HG03571 (cell line): ENCODE measurements at regions not wholly inside any gene's neighbourhood (a gene's known extent, or its start where the extent isn't known, plus 50 kb on each side); places are given as distances from the start of the nearest gene placed in this dataset.
A peak's percentile ranks its signal among the peaks of the same experiment; 100 is the strongest.

Experiments
- ATAC-seq: cut with Tn5 transposase; IDR thresholded peaks from one replicate; pipeline ENCODE4 v1.9.1; 2021; ENCODE audit not compliant: unreplicated experiment

- ATAC-seq = no peak
These were observed 95.9 kb upstream of the PPP2R5A start for GRCh38 chr1:212189352-212189738.

DNA sequence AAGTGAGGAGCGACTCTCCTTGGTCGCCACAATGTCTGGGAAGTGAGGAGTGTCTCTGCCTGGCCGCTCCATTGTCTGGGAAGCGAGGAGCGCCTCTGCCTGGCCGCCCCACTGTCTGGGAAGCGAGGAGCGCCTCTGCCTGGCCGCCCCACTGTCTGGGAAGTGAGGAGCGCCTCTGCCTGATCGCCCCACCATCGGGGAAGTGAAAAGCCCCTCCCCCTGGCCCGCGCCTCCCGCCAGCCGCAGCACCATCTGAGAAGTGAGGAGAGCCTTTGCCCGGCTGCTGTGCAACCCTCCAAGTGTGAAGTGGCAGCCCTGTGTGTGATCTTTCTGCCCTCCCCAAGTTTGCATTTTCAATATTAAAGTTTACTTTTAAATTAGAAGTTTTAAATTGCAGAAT is 95.0 kb upstream of the PPP2R5A start:
- no peak for ATAC-seq

DNA sequence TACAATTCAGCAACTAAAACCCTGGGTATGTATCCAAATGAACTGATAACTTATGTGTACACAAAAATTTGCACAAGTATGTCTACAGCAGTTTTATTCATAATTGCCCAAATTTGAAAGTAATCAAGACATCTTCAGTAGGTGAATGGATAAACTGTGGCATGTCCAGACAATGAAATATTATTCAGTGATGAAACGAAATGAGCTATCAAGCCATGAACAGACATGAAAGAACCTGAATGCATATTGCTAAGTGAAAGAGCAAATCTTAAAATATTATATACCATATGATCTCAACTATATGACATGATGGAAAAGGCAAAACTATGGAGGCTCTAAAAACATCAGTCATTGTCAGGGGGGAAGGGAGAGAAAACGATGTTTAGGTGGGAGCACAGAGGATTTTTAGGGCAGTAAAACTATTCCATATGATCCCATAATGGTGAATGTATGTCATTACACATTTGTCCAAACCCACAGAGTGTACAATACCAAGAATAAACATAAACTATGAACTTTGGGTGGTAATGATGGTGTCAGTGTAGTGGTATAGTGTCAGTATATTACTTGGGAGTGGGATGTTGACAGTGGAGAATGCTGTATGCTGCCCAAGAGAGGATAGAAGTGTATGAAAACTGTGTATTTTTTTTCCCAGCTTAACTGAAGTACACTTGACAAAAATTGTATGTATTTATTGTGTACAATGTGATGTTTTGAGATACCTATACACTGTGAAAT is 92.8 kb upstream of the PPP2R5A start:
- ATAC-seq = no peak

DNA sequence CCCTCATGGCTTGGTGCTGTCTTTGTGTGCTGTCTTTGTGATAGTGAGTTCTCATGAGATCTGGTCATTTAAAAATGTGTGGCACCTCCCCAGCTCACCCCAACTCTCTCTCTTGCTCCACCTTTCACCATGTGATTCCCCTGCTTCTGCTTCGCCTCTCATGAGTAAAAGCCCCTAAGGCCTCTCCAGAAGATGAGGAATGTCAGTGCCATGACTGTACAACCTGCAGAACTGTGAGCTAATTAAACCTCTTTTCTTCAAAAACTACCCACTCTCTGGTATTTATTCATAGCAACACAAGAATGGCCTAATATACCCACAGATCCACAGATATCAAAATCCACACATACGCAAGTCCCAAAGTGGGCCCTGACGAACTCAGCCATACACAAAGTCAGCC is 88.9 kb upstream of the PPP2R5A start:
- no peak for ATAC-seq

DNA sequence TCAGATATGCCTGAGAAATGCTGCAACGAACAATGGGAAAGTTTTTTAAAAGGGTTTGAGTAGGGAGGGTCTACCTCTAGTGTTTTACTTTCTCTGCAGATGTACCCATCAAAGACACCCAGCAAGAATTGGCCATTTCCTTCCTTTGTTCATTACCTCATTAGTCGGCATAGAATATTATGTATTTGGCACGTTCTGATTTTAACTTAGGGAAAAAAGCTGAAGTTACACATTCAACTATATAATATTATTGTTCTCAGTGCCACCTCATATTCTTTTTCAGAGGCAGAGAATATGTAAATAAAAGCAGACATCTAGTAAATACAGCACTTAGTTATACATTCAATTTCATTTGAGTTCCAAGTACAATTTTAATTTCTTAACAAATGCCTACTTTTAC is 83.7 kb upstream of the PPP2R5A start:
- ATAC-seq = no peak

- ATAC-seq = no peak
These were observed 81.6 kb upstream of the PPP2R5A start for GRCh38 chr1:212203630-212204029.

GRCh38 chr1:212205006-212205405 is 80.2 kb upstream of the PPP2R5A start:
- ATAC-seq = no peak

DNA sequence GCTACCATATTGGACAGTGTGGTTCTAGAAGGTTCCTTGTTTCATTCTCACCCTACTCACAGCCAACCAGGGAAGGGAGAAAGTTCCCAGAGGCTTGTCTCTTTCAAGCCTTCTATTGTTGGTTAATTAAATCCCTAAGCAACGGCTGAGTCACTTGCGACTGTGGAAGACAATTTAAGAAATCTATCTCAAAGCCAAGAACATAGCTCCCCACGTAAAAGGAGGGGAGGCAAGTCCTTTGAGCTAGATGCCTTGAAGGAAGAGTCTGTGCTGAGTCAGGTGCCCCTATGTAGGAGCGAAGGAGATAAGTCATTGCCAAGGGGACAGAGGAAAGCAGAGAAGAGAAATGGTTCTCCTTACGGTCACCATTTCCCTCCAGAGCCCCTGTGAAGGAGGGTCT is 79.4 kb upstream of the PPP2R5A start:
- no peak for ATAC-seq

- no peak for ATAC-seq
These were observed 78.1 kb upstream of the PPP2R5A start for GRCh38 chr1:212207118-212207517.

GRCh38 chr1:212207822-212208520 is 77.2 kb upstream of the PPP2R5A start:
- no peak for ATAC-seq

GRCh38 chr1:212208978-212209644 is 76.1 kb upstream of the PPP2R5A start:
- no peak for ATAC-seq

DNA sequence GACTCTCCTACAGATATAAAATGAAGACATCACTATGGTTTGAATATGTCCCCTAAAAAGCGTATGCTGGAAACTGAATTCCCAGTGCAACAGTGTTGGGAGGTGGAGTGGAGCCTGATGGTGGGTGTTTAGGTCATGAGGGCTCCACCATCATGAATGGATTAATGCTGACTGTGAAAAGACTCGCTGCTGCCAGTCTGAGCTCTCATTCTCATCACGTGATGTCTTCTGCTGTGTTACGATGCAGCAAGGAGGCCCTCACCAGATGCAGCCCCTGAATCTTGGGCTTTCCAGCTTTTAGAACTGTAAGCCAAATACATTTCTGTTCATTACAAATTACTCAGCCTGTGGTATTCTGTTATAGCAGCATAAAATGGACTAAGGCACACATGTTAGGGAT is 73.8 kb upstream of the PPP2R5A start:
- no peak for ATAC-seq

- ATAC-seq = no peak
These were observed 72.9 kb upstream of the PPP2R5A start for GRCh38 chr1:212212343-212212742.

GRCh38 chr1:212212906-212213305 is 72.3 kb upstream of the PPP2R5A start:
- ATAC-seq = no peak

- no peak for ATAC-seq
These were observed 71.4 kb upstream of the PPP2R5A start for GRCh38 chr1:212213784-212214183.

GRCh38 chr1:212214325-212214724 is 70.9 kb upstream of the PPP2R5A start:
- no peak for ATAC-seq

DNA sequence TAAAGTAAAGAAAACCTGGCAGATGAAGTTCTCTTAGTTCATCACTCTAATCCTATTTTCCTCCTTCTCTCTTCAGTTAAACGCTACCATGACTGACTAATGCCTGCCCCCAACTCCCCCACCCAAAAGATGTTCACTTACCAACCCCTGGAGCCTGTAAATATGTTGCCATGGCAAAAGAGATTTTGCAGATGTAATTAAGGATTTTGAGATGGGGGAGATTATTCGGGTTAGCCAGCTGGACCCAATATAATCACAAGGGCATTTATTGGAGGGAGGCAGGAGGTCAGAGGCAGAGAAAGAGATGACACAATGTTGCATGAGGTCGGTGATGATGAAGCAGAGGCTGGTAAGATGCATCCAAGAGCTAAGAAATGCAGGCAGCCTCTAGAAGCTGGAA is 69.3 kb upstream of the PPP2R5A start:
- no peak for ATAC-seq

- no peak for ATAC-seq
These were observed 67.6 kb upstream of the PPP2R5A start for GRCh38 chr1:212217633-212218032.

- ATAC-seq = no peak
These were observed 67.1 kb upstream of the PPP2R5A start for GRCh38 chr1:212218065-212218464.

DNA sequence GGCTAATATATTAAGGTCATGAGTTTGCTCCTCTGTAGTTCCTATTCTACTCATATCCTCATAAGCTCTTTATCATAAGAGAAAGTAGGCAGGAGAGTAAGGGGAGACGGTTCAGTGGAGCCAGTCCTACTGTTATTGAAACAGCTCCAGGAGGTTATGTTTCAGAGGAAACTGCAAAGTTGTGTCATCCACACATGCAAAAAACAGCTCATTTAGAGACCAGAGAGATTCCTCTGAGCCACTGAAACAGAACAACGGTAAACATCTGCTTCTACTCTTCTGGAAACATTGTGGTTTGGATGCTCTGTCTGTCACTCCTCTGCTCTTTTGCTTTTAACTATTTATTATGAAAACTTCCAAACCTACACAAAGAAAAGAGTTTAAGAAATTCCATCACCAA is 66.3 kb upstream of the PPP2R5A start:
- peak; percentile 94 for ATAC-seq

DNA sequence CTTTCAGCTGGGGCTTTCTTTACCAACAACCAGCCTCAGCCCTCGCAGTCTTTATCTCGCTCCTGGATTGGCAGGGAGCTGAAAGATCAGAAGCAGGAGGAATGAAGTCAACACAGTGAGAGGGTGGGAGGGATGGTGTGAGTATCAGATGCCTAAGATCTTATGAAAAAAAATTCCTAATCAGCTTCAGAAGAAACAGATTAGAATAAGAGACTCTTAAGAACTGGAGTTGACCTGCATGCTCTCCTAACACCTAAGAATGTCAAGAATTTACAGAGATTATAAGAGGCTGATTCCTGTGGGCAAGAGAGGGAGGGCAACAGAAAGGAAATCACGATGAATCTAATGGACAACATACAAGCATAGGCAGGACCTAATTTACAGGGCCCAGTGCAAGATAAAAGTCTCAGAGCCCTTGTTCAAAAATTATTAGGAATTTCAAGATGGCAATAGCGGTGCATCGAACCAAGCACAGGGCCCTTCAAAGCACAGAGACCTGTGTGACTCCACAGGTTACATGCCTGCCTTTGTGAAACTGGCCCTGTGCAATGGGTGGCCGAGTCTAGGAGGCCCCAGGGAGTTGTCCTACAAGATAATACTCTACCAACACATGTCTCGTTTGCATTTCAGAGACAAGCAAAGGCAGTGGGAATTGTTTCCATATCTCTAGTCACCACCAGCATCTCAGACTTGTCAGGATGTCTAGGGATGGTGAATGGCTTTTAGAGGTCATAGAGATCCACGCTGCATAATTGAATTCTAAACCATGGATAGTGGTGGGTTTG is 65.3 kb upstream of the PPP2R5A start:
- no peak for ATAC-seq
